SU-DHL-6 (cell line): ENCODE measurements at regions not wholly inside any gene's neighbourhood (a gene's known extent, or its start where the extent isn't known, plus 50 kb on each side); places are given as distances from the start of the nearest gene placed in this dataset.

Experiments
- H2AFZ ChIP-seq: fragments of 200-600 bp; sonication (generic); 2 replicates; pipeline ENCODE4 v1.6.1; 2014; ENCODE audit warnings: low read depth, mild to moderate bottlenecking, moderate library complexity, mixed read lengths, antibody characterized with exemption, low read length; ENCODE audit not compliant: severe bottlenecking
- H3F3A ChIP-seq: fragments of 200-600 bp; shearing (Covaris generic); 2 replicates; pipeline ENCODE4 v1.6.0; 2016; ENCODE audit warnings: antibody characterized with exemption, mild to moderate bottlenecking; ENCODE audit not compliant: insufficient read depth
- H3K27ac ChIP-seq: fragments of 200-600 bp; sonication (generic); 2 replicates; pipeline ENCODE4 v1.5.1; 2016; ENCODE audit warnings: low read depth, mild to moderate bottlenecking, low read length, moderate library complexity, mixed read lengths
- H3K27me3 ChIP-seq: fragments of 200-600 bp; sonication (generic), shearing (Covaris generic); 2 replicates; pipeline ENCODE4 v1.6.0; 2014; ENCODE audit warnings: mild to moderate bottlenecking, low read length
- H3K36me3 ChIP-seq: fragments of 200-600 bp; sonication (generic); 2 replicates; pipeline ENCODE4 v1.6.1; 2014; ENCODE audit warnings: mild to moderate bottlenecking, low read length, mixed read lengths
- H3K4me2 ChIP-seq: fragments of 300-600, 200-600 bp; shearing (Covaris generic), sonication (generic); 2 replicates; pipeline ENCODE4 v1.6.0; 2014; ENCODE audit warnings: low read length, low read depth, mild to moderate bottlenecking; ENCODE audit not compliant: poor library complexity, severe bottlenecking
- H3K4me3 ChIP-seq: fragments of 200-600 bp; sonication (generic); 2 replicates; pipeline ENCODE4 v1.5.1; 2014; ENCODE audit warnings: antibody characterized with exemption, low read length, mild to moderate bottlenecking, mixed read lengths; ENCODE audit not compliant: insufficient read depth, poor library complexity, severe bottlenecking
- H3K79me2 ChIP-seq: fragments of 200-600 bp; sonication (generic); 2 replicates; pipeline ENCODE4 v1.6.1; 2014; ENCODE audit warnings: mild to moderate bottlenecking, low read length, moderate library complexity; ENCODE audit not compliant: insufficient read depth
- H3K9ac ChIP-seq: fragments of 200-600 bp; sonication (generic); 2 replicates; pipeline ENCODE4 v1.7.0; 2014; ENCODE audit warnings: mild to moderate bottlenecking, low read length
- H3K9me2 ChIP-seq: fragments of 200-600 bp; sonication (generic); replicated peaks from 2 replicates; pipeline ENCODE4 v1.6.1; 2014; ENCODE audit warnings: low read length; ENCODE audit not compliant: insufficient read depth
- H3K9me3 ChIP-seq: fragments of 200-600 bp; sonication (generic); 2 replicates; pipeline ENCODE4 v1.6.1; 2014; ENCODE audit warnings: low read length, mixed read lengths; ENCODE audit not compliant: insufficient read depth
- H4K20me1 ChIP-seq: fragments of 200-600 bp; sonication (generic); 2 replicates; pipeline ENCODE4 v1.6.1; 2014; ENCODE audit warnings: low read depth, mild to moderate bottlenecking, antibody characterized with exemption, low read length, moderate library complexity, mixed read lengths
- EZH2phosphoT487 ChIP-seq: fragments of 200-600 bp; sonication (generic), shearing (Covaris generic); conservative IDR thresholded peaks from 2 replicates; pipeline ENCODE4 v1.6.1; 2018; ENCODE audit warnings: mild to moderate bottlenecking, antibody characterized with exemption, low read length, moderate library complexity, mixed read lengths
- TF ChIP-seq, protein P1 (sequence below): fragments of 200-600 bp; sonication (generic); IDR thresholded peaks from one replicate; pipeline ENCODE4 v1.5.1; 2017; ENCODE audit warnings: antibody characterized with exemption, mild to moderate bottlenecking, low read length, moderate library complexity; ENCODE audit not compliant: insufficient read depth, poor library complexity, severe bottlenecking

DNA sequence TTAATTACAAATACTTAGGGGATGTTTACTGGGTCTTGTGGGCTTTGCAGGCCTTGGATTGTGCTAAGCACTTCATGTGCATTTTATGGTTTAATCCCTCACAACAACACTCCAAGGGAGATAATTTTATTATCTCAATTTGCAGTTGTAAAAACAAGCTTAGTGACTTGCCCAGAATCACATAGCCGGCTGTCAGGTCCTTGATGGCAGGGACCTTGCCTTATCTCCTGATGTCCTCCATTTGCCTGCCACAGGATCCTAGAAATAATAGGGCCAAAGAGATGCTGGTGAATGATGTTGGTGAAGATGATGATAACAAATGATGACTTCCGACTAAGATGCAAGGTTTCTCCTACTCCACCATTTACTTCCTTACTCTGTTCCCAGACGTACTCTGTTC is 385.4 kb downstream of the TMEM135 start:
- Histone ChIP-seq H3K9me2 (no peaks in the 10 kb centered on the region), H3K4me2 (no peak overlapping the region), H3K79me2 (no peaks in the 10 kb centered on the region), H3K9ac (no peak overlapping the region), H3K36me3 (no peaks in the 10 kb centered on the region), H3K27me3 (no peaks in the 10 kb centered on the region), H3K9me3 (no peaks in the 10 kb centered on the region), H3F3A (no peaks in the 10 kb centered on the region), H3K27ac (no peak overlapping the region), H2AFZ (no peak overlapping the region), H3K4me3 (no peak overlapping the region), H4K20me1 (no peaks in the 10 kb centered on the region)
- TF ChIP-seq, protein P1, sequence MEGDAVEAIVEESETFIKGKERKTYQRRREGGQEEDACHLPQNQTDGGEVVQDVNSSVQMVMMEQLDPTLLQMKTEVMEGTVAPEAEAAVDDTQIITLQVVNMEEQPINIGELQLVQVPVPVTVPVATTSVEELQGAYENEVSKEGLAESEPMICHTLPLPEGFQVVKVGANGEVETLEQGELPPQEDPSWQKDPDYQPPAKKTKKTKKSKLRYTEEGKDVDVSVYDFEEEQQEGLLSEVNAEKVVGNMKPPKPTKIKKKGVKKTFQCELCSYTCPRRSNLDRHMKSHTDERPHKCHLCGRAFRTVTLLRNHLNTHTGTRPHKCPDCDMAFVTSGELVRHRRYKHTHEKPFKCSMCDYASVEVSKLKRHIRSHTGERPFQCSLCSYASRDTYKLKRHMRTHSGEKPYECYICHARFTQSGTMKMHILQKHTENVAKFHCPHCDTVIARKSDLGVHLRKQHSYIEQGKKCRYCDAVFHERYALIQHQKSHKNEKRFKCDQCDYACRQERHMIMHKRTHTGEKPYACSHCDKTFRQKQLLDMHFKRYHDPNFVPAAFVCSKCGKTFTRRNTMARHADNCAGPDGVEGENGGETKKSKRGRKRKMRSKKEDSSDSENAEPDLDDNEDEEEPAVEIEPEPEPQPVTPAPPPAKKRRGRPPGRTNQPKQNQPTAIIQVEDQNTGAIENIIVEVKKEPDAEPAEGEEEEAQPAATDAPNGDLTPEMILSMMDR = no peak
- no peak for TF ChIP-seq EZH2phosphoT487

- Histone ChIP-seq H4K20me1 (no peaks in the 10 kb centered on the region), H3K9ac (no peak overlapping the region), H3K4me3 (no peak overlapping the region), H3K9me3 (no peaks in the 10 kb centered on the region), H3K27me3 (no peaks in the 10 kb centered on the region), H3K79me2 (no peaks in the 10 kb centered on the region), H3K36me3 (no peaks in the 10 kb centered on the region), H3F3A (no peaks in the 10 kb centered on the region), H3K27ac (no peak overlapping the region), H3K9me2 (no peaks in the 10 kb centered on the region), H3K4me2 (no peak overlapping the region), H2AFZ (no peak overlapping the region)
- TF ChIP-seq, protein P1 = no peak
- no peak for TF ChIP-seq EZH2phosphoT487
Observed at GRCh38 chr11:87422566-87422965, 384.8 kb downstream of the TMEM135 start.

DNA sequence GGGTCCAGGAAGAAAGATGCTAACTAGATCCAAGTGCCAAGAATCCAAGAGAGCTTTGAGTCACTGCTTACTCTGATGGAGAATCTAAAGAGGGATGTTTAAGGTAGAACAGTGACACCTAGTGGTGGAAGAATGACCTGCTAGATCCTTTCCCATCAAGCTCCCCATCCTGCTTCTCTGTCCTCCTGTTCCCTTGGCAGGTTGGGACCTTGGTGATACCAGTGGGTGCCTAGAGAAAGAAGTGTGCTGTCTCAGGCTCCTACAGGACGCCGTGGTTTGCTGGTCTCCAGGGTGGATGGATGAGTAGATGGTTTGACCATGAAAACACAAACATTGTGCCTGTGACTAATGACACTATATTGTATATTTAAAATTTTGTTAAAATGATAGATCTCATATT is 383.7 kb downstream of the TMEM135 start:
- Histone ChIP-seq H3K27ac (no peak overlapping the region), H3K9me3 (no peaks in the 10 kb centered on the region), H2AFZ (no peak overlapping the region), H4K20me1 (no peaks in the 10 kb centered on the region), H3K4me3 (no peak overlapping the region), H3K27me3 (no peaks in the 10 kb centered on the region), H3K9me2 (no peaks in the 10 kb centered on the region), H3K79me2 (no peaks in the 10 kb centered on the region), H3K9ac (no peak overlapping the region), H3F3A (no peaks in the 10 kb centered on the region), H3K36me3 (no peaks in the 10 kb centered on the region), H3K4me2 (no peak overlapping the region)
- TF ChIP-seq, protein P1 = peak; percentile 36
- TF ChIP-seq EZH2phosphoT487 = no peak
